ENCODE measurements at regions not wholly inside any gene's neighbourhood (a gene's known extent, or its start where the extent isn't known, plus 50 kb on each side); places are given as distances from the start of the nearest gene placed in this dataset.
"Not testable (repeated sequence)": the region's sequence is repeated elsewhere in the genome, so short reads cannot be mapped to it uniquely, and the experiment has no call there.

DNA sequence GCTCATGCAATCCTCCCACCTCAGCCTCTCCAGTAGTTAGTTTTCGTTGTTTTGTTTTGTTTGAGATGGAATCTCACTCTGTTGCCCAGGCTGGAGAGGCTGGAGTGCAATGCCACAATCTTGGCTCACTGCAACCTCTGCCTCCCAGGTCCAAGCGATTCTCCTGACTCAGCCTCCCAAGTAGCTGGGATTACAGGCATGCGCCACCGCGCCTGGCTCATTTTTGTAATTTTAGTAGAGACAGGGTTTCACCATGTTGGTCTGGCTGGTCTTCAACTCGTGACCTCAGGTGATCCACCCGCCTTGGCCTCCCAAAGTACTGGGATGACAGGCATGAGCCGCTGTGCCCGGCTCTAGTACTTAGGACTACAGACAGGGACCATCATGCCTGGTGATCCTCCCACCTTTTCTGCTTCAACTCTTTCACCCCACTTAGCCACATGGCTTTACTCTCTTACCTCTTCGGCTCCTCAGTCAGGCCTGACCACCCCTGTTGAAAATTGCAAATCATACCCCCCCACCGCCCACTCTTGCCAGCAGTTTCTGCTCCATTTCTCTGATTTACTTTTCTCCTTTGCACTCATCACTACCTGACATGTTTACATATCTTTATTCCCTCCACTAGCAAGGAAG, 157.1 kb upstream of the GRK3 start:
- no peak overlapping the region for H3K23ac ChIP-seq (ENCODE audit: low read length)
- no peak overlapping the region for H2BK120ac ChIP-seq (ENCODE audit: low read depth, low read length)
- H4K5ac ChIP-seq (ENCODE audit: low read length): no peak overlapping the region
- no peaks in the 10 kb centered on the region for H3K27me3 ChIP-seq (ENCODE audit: insufficient read depth, low read length, poor library complexity)
- no peak overlapping the region for H2AK5ac ChIP-seq (ENCODE audit: low read length)
- H3K79me2 ChIP-seq (ENCODE audit: control insufficient read depth, insufficient read depth, low read length): peaks cover 6% of the 10 kb centered on the region
- no peak overlapping the region for H3K18ac ChIP-seq (ENCODE audit: low read length)
- H3K4ac ChIP-seq (ENCODE audit: low read depth, low read length): no peak overlapping the region
- WGBS (ENCODE audit: extremely low coverage, insufficient coverage, low lambda C conversion rate): no CpG with 5 or more reads among the region's 11 CpGs
- no peak overlapping the region for H2BK5ac ChIP-seq (ENCODE audit: low read length)
- H3K27ac ChIP-seq (ENCODE audit: low read depth, low read length): no peak overlapping the region
- no peak overlapping the region for H3K4me2 ChIP-seq (ENCODE audit: low read length)
- H3K79me1 ChIP-seq (ENCODE audit: low read length): peaks cover 3% of the 10 kb centered on the region
- H3K4me3 ChIP-seq (ENCODE audit: low read length): no peak overlapping the region
- no peaks in the 10 kb centered on the region for H3K36me3 ChIP-seq (ENCODE audit: control insufficient read depth, insufficient read depth, low read length)
- no peak overlapping the region for H3K9ac ChIP-seq (ENCODE audit: low read length)
- no peak overlapping the region for H3K56ac ChIP-seq (ENCODE audit: low read length)
- H2BK15ac ChIP-seq (replicated peaks; ENCODE audit: low read depth): no peak overlapping the region
- DNase-seq: no peak
- H3K4me1 ChIP-seq (ENCODE audit: control insufficient read depth, low read depth, low read length): peaks cover 10% of the 10 kb centered on the region
- H4K8ac ChIP-seq (ENCODE audit: low read depth, low read length): no peak overlapping the region

DNA sequence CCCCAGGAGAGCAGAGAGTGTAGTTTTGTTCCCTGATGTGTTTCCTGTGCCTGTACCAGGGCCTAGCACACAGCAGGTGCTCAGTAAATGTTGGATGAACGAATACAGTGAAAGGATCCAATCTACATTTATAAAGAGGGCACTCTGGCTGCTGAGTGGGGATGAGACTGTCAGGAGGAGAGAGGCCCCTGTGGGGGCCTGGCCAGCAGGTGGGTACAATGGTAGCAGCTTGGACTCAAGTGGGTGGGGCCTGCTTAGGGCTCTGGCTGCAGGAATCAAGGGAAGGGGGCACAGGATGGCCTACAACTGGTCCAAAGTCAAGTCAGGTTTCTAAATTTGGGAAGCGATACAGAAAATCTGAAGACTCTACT, 156.6 kb upstream of the GRK3 start:
- no peak for DNase-seq

DNA sequence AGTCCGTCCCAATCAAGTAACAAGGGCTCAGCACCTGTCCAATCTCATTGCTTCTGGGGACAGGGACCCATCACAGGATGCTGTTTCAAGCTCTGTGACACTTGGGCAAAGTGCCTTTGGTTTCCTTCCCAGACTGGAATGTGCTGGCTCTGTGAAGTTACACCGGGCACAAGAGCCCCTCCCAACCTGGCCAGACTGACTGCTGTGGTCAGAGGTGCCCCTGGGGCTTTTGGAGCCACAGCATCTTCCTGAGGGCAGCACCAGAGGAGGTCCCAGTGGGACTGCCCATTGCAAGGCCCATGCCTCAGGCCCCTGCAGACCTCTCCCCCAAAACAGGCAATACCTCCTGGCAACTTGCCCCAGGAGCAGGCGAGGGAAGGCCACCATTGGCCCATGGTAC, 155.2 kb upstream of the GRK3 start:
- Histone ChIP-seq H4K5ac (ENCODE audit: low read length) (no peak overlapping the region), H3K27me3 (ENCODE audit: insufficient read depth, low read length, poor library complexity) (no peaks in the 10 kb centered on the region), H3K4me3 (ENCODE audit: low read length) (no peak overlapping the region), H3K36me3 (ENCODE audit: control insufficient read depth, insufficient read depth, low read length) (no peaks in the 10 kb centered on the region), H2BK15ac (replicated peaks; ENCODE audit: low read depth) (no peak overlapping the region), H4K8ac (ENCODE audit: low read depth, low read length) (no peak overlapping the region), H3K79me1 (ENCODE audit: low read length) (no peaks in the 10 kb centered on the region), H2AK5ac (ENCODE audit: low read length) (no peak overlapping the region), H2BK5ac (ENCODE audit: low read length) (no peak overlapping the region), H3K79me2 (ENCODE audit: control insufficient read depth, insufficient read depth, low read length) (no peaks in the 10 kb centered on the region), H3K4me2 (ENCODE audit: low read length) (no peak overlapping the region), H3K23ac (ENCODE audit: low read length) (no peak overlapping the region), H2BK120ac (ENCODE audit: low read depth, low read length) (no peak overlapping the region), H3K9ac (ENCODE audit: low read length) (no peak overlapping the region), H3K18ac (ENCODE audit: low read length) (no peak overlapping the region), H3K56ac (ENCODE audit: low read length) (no peak overlapping the region), H3K27ac (ENCODE audit: low read depth, low read length) (no peak overlapping the region), H3K4ac (ENCODE audit: low read depth, low read length) (no peak overlapping the region), H3K4me1 (ENCODE audit: control insufficient read depth, low read depth, low read length) (no peaks in the 10 kb centered on the region)
- DNase-seq: no peak
- no CpG with 5 or more reads among the region's 3 CpGs for WGBS (ENCODE audit: extremely low coverage, insufficient coverage, low lambda C conversion rate)

More for the DNA sequence above, 156.6 kb upstream of the GRK3 start:
- Histone ChIP-seq H3K18ac (ENCODE audit: low read length) (no peak overlapping the region), H3K56ac (ENCODE audit: low read length) (no peak overlapping the region), H4K5ac (ENCODE audit: low read length) (no peak overlapping the region), H3K9ac (ENCODE audit: low read length) (no peak overlapping the region), H2BK120ac (ENCODE audit: low read depth, low read length) (no peak overlapping the region), H3K36me3 (ENCODE audit: control insufficient read depth, insufficient read depth, low read length) (no peaks in the 10 kb centered on the region), H3K4me2 (ENCODE audit: low read length) (no peak overlapping the region), H3K79me1 (ENCODE audit: low read length) (no peaks in the 10 kb centered on the region), H3K27me3 (ENCODE audit: insufficient read depth, low read length, poor library complexity) (no peaks in the 10 kb centered on the region), H3K23ac (ENCODE audit: low read length) (no peak overlapping the region), H2BK15ac (replicated peaks; ENCODE audit: low read depth) (no peak overlapping the region), H3K79me2 (ENCODE audit: control insufficient read depth, insufficient read depth, low read length) (peaks cover 3% of the 10 kb centered on the region), H3K4ac (ENCODE audit: low read depth, low read length) (no peak overlapping the region), H3K4me3 (ENCODE audit: low read length) (no peak overlapping the region), H4K8ac (ENCODE audit: low read depth, low read length) (no peak overlapping the region), H3K27ac (ENCODE audit: low read depth, low read length) (no peak overlapping the region), H2AK5ac (ENCODE audit: low read length) (no peak overlapping the region), H3K4me1 (ENCODE audit: control insufficient read depth, low read depth, low read length) (peaks cover 10% of the 10 kb centered on the region), H2BK5ac (ENCODE audit: low read length) (no peak overlapping the region)
- no CpG with 5 or more reads among the region's 2 CpGs for WGBS (ENCODE audit: extremely low coverage, insufficient coverage, low lambda C conversion rate)

DNA sequence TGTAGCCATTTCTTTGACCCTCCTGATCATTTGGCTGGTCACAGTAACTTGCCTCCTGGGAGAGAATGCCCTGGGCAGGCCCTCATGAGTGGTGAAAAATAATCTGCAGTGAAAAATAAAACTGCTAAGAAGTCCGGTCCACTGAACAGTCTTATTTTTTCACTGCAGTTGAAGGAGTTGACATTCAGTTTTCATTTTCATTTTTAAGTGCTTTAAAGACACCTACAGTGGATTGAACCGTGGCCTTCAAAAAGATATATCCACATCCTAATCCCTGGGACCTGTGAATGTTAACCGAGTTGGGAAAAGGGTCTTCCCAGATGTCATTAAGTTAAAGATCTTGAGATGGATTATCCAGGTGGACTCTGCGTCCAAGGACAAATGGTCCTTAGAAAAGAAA, 153.6 kb upstream of the GRK3 start:
- Histone ChIP-seq H4K8ac (ENCODE audit: low read depth, low read length) (no peak overlapping the region), H3K27ac (ENCODE audit: low read depth, low read length) (no peak overlapping the region), H4K5ac (ENCODE audit: low read length) (no peak overlapping the region), H3K4me2 (ENCODE audit: low read length) (no peak overlapping the region), H2BK5ac (ENCODE audit: low read length) (no peak overlapping the region), H3K9ac (ENCODE audit: low read length) (no peak overlapping the region), H3K79me2 (ENCODE audit: control insufficient read depth, insufficient read depth, low read length) (no peaks in the 10 kb centered on the region), H3K27me3 (ENCODE audit: insufficient read depth, low read length, poor library complexity) (no peaks in the 10 kb centered on the region), H3K36me3 (ENCODE audit: control insufficient read depth, insufficient read depth, low read length) (no peaks in the 10 kb centered on the region), H3K4me3 (ENCODE audit: low read length) (no peak overlapping the region), H3K23ac (ENCODE audit: low read length) (no peak overlapping the region), H3K79me1 (ENCODE audit: low read length) (no peaks in the 10 kb centered on the region), H3K4ac (ENCODE audit: low read depth, low read length) (no peak overlapping the region), H3K4me1 (ENCODE audit: control insufficient read depth, low read depth, low read length) (no peaks in the 10 kb centered on the region), H2AK5ac (ENCODE audit: low read length) (no peak overlapping the region), H3K18ac (ENCODE audit: low read length) (no peak overlapping the region), H2BK120ac (ENCODE audit: low read depth, low read length) (no peak overlapping the region), H2BK15ac (replicated peaks; ENCODE audit: low read depth) (no peak overlapping the region), H3K56ac (ENCODE audit: low read length) (no peak overlapping the region)
- no CpG with 5 or more reads among the region's 4 CpGs for WGBS (ENCODE audit: extremely low coverage, insufficient coverage, low lambda C conversion rate)
- DNase-seq: no peak

GRCh38 chr22:25413620-25414019, 150.9 kb upstream of the GRK3 start:
- no peak overlapping the region for H3K56ac ChIP-seq (ENCODE audit: low read length)
- H3K27ac ChIP-seq (ENCODE audit: low read depth, low read length): no peak overlapping the region
- H3K36me3 ChIP-seq (ENCODE audit: control insufficient read depth, insufficient read depth, low read length): no peaks in the 10 kb centered on the region
- no peaks in the 10 kb centered on the region for H3K4me1 ChIP-seq (ENCODE audit: control insufficient read depth, low read depth, low read length)
- no peaks in the 10 kb centered on the region for H3K79me1 ChIP-seq (ENCODE audit: low read length)
- H3K23ac ChIP-seq (ENCODE audit: low read length): no peak overlapping the region
- DNase-seq: no peak
- no peak overlapping the region for H3K9ac ChIP-seq (ENCODE audit: low read length)
- no peak overlapping the region for H4K5ac ChIP-seq (ENCODE audit: low read length)
- no peak overlapping the region for H2BK15ac ChIP-seq (replicated peaks; ENCODE audit: low read depth)
- no peak overlapping the region for H2BK5ac ChIP-seq (ENCODE audit: low read length)
- H3K27me3 ChIP-seq (ENCODE audit: insufficient read depth, low read length, poor library complexity): no peaks in the 10 kb centered on the region
- WGBS (ENCODE audit: extremely low coverage, insufficient coverage, low lambda C conversion rate): no CpG with 5 or more reads among the region's 1 CpG
- H3K4me2 ChIP-seq (ENCODE audit: low read length): no peak overlapping the region
- H3K4me3 ChIP-seq (ENCODE audit: low read length): no peak overlapping the region
- H3K4ac ChIP-seq (ENCODE audit: low read depth, low read length): no peak overlapping the region
- no peak overlapping the region for H3K18ac ChIP-seq (ENCODE audit: low read length)
- H2AK5ac ChIP-seq (ENCODE audit: low read length): no peak overlapping the region
- H2BK120ac ChIP-seq (ENCODE audit: low read depth, low read length): no peak overlapping the region
- H4K8ac ChIP-seq (ENCODE audit: low read depth, low read length): no peak overlapping the region
- H3K79me2 ChIP-seq (ENCODE audit: control insufficient read depth, insufficient read depth, low read length): no peaks in the 10 kb centered on the region

- H3K36me3 ChIP-seq (ENCODE audit: control insufficient read depth, insufficient read depth, low read length); DNase-seq; H3K9ac ChIP-seq (ENCODE audit: low read length); H2BK15ac ChIP-seq (replicated peaks; ENCODE audit: low read depth); H3K4me3 ChIP-seq (ENCODE audit: low read length); H2AK5ac ChIP-seq (ENCODE audit: low read length); H3K56ac ChIP-seq (ENCODE audit: low read length); H3K4ac ChIP-seq (ENCODE audit: low read depth, low read length); H2BK5ac ChIP-seq (ENCODE audit: low read length); H2BK120ac ChIP-seq (ENCODE audit: low read depth, low read length); H3K79me1 ChIP-seq (ENCODE audit: low read length); H3K79me2 ChIP-seq (ENCODE audit: control insufficient read depth, insufficient read depth, low read length); H4K5ac ChIP-seq (ENCODE audit: low read length); H3K27ac ChIP-seq (ENCODE audit: low read depth, low read length); H4K8ac ChIP-seq (ENCODE audit: low read depth, low read length); H3K23ac ChIP-seq (ENCODE audit: low read length); H3K4me2 ChIP-seq (ENCODE audit: low read length); H3K4me1 ChIP-seq (ENCODE audit: control insufficient read depth, low read depth, low read length); H3K18ac ChIP-seq (ENCODE audit: low read length): not testable (repeated sequence)
- WGBS (ENCODE audit: extremely low coverage, insufficient coverage, low lambda C conversion rate): no CpG with 5 or more reads among the region's 4 CpGs
- H3K27me3 ChIP-seq (ENCODE audit: insufficient read depth, low read length, poor library complexity): peaks cover 15% of the 10 kb centered on the region
These were observed 148.7 kb upstream of the GRK3 start for GRCh38 chr22:25415731-25416130.
